HG02798 (cell line): ENCODE measurements at regions not wholly inside any gene's neighbourhood (a gene's known extent, or its start where the extent isn't known, plus 50 kb on each side); places are given as distances from the start of the nearest gene placed in this dataset.

Experiments
- ATAC-seq: cut with Tn5 transposase; IDR thresholded peaks from one replicate; pipeline ENCODE4 v1.9.1; 2021; ENCODE audit warnings: mild to moderate bottlenecking; ENCODE audit not compliant: unreplicated experiment, poor library complexity

DNA sequence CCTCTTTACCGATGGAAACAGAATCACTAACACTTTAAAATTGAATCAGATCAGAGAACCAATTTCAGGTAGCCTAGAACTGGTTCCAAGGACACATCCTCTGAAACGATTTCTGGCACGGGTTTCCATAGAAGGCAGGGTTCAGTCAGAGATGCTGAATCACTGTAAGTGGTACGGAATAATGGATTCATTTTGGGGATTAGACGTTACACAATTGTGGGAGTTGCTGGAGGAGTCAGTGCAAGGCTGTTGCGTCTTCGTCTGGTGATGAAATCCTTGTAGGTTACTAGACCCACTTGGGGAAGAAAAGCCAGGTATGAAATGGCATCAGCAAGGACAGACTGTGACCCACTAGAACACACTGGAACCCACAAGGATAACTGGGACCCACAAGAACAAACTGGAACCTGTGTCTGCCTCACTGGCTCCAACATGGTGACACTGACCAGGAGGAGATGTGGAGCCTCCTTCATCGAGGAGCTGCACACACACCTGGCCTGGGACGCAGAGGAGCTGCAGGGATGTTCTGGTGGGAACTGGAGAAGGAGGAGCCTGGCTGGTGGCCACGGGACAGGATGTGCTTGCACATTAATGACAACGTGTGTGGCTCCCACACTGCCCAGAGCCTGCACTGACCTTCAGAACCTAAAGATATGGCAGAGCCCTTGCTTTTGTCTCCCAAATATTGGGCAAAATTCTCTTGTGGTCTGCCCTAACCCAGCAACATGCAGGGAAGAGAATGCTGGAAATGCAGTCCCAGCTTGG lies 105.1 kb downstream of the TRAPPC11 start:
- ATAC-seq, result no peak

DNA sequence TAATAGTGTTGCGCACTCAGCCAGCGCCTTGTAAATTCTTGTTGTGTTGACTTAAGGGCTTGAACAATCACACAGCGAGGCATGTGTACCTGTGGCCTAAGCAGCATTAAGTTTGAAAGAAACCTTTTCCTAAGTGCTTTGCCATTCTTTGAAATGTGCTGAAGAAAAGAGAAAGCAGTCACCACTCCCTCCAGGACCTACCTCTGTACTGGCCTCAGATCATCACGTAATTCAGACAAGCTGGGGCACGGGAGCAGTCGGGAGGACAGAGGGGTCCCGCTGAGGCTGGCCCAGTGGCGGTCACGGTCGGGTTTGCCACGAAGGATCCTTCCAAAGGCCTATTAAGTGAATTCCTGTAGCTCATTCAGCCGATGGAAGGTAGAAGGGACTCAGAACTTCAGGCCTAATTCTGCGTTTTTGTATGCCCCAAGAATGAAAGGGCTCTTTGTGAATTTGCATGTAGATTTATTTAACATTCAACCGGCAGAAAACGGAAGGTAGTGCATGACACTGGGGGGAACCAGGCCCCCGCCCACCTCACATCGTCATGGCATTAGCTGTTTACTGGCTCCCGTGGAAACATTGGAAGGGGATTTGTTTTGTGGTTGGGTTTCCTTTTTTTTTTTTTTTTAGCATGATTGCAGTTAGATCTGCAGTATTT lies 106.3 kb downstream of the TRAPPC11 start:
- no peak for ATAC-seq

- no peak for ATAC-seq
Measured at GRCh38 chr4:183766140-183766539, 107.0 kb downstream of the TRAPPC11 start.

DNA sequence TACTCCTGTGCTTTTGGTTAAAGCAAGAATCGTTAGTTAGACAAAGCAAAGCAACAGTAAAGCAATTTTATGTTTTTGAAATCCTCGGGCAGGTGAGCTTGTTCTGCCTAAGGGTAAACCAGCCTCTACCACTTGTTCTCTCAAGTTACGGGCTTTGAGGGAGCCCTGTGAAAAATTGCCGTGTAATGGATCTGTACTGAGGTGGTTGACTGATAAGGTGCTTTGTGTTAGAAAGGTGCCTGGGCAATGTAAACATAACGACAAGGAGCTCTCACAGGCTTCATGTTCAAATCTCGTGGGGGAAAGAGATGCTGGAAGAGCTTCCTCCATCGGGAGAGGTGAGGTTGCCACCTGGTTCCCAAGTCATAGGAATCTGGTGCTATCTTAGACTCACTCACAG lies 111.8 kb downstream of the TRAPPC11 start:
- no peak for ATAC-seq

- no peak for ATAC-seq
Measured at GRCh38 chr4:183772361-183772760, 113.3 kb downstream of the TRAPPC11 start.

DNA sequence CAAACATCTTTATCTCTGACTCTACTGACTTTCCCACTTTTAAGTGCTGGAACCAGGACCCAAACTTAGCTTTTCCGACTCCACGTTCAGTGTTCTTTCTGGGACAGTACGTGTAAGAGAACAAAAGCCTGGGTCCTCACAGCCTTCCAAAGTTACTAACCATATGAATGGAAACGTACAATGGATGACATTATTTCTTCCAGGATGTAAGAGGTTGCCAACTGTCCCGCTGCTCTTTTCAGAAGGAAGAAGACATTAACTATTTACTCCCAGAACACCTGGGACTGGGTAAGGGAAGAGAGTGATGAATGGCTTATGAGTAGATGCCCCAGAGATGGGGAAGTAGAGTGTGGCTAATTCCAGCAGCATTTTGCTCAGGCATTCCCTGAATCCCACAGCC lies 114.7 kb downstream of the TRAPPC11 start:
- ATAC-seq, result no peak

GRCh38 chr4:183783306-183783705 lies 121.8 kb upstream of the STOX2 start:
- ATAC-seq, result no peak

DNA sequence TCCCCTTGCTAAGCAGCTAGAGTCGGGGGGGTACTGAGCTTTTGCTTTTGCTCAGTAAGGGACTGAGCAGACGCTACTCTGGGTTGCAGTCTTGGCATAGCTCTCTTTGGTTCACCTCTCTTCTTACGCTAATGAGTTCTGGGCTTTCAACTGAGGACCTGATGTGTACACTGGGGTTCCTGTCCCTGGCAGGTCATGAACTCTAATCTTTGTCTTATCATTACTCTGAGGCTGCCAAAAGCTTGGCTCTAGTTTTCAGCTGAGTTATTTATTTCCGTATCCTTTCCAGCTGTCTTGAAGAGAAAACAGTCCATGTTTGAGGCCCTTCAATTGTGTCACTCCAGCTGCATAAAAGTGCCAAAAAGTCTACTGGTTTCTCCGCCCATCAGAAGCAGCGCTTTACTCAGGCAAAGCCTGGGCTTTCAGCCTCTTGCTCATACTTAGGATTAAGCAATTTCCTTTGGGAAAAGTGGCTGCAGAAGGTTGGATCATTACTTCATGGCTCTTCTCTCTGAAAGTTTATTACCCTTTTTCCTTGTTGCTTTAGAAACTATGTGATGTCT lies 121.0 kb upstream of the STOX2 start:
- ATAC-seq, result no peak

GRCh38 chr4:183788308-183788905 lies 116.7 kb upstream of the STOX2 start:
- ATAC-seq, result no peak

GRCh38 chr4:183789657-183790056 lies 115.5 kb upstream of the STOX2 start:
- no peak for ATAC-seq

- ATAC-seq, result no peak
Measured at GRCh38 chr4:183790661-183791060, 114.4 kb upstream of the STOX2 start.

DNA sequence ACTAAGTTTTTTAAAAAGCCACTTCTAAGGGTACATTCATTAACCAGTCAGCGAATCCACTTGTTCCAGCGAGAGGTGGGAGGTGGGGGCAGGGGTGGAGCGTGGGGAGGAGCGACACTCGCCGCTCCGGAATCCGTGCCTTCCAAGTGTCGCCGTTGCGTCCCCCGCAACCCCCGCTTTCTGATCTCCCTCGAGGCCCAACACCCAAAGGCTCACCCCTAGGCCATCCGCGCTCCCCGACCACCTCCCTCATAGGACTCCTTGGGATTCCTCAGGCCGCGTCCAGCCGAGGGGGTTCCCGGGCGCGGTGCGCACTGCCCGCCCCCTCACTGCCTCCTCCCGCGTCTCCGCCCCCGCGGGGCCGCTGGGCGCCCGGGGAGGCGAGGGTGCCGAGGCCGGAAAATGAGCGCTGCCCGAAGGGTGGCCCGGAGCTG lies 108.1 kb upstream of the STOX2 start:
- ATAC-seq, result no peak

DNA sequence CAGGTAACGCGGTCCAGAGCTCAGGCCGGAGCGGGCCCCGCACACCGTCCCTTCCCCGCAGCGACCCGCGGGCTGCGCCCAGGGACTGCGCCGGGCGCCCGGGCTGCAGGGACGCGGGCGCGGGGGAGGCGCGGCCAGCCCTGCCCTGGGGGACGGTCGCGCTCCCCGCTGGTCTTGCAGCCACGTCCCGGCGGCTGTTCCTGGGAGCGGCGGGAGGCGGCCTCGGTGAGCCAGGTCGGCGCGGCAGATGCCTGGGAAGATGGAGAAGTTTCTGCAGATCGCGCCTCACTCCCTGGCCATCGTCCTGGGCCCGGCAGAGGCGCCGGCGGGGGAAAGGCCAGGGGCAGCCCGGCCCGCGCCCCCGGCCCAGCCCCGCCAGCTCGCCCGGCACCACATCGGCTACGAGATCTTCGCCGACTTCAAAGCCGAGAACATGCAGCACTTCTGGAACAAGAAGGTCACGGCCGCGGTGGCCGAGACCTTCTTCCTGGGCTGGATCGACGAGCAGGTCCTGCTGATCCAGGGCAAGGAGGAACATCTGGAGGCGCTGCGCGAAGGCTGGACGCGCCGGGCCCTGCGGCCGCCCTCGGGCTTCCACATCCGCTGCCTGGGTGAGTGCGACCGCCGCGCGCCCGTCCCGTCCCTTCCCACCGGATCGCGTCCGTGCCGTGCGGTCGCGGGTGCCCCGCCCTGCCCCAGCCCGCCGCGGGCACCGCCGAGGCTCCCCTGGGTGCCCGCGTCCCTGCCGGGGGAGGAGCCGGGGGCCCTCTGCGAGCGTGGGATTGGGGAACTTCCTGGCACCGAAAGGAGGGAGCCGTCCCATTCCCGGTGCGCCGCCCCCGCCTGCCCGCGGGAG lies 107.4 kb upstream of the STOX2 start:
- no peak for ATAC-seq

DNA sequence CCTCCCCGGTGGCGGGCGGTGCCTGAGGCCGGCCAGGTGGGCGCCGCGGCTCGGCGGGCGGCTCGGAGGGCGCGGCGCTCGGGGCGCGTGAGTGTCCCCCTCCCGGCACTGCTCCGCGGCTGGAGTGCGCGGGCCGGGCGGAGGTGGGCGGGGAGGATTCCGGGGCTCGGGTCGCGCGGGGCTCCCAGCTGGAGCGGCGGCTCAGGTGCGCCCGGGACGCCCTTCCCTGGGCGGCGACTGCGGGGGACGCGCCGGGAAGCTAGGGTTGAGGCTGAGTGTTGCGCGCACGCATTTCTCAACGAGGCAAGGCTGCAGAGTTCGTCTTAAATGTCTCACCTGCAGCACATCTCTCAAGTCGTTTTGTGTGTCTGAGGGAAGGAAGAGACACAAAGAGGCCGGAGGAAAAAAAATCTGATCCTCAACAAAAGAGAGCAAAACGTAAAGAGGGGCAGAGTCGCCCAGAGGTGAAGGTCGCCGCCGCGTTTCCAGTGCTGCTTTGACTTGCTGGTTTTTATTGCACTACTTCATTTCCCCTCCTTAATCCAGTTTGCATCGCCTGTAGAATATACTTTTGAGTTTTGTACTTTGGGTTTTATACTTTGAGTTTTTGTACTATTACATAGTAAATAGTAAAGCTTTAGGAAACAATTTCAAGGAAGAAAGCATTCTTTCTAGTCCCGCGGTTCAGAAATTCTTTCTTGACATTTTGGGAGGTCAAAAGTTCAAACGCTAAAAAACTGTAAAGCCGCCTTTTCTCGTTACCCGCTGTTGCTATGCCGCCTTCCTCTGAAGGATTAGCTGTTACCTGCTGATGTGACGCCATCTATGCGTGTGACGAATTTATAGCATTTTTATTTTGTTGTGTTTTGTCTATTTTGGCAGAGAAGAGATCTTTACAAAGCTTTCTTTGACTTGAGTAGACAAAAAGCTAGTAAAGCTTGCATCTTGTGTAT lies 106.5 kb upstream of the STOX2 start:
- ATAC-seq, result no peak

- no peak for ATAC-seq
Measured at GRCh38 chr4:183801457-183802165, 103.5 kb upstream of the STOX2 start.

GRCh38 chr4:183806341-183806740 lies 98.8 kb upstream of the STOX2 start:
- no peak for ATAC-seq

DNA sequence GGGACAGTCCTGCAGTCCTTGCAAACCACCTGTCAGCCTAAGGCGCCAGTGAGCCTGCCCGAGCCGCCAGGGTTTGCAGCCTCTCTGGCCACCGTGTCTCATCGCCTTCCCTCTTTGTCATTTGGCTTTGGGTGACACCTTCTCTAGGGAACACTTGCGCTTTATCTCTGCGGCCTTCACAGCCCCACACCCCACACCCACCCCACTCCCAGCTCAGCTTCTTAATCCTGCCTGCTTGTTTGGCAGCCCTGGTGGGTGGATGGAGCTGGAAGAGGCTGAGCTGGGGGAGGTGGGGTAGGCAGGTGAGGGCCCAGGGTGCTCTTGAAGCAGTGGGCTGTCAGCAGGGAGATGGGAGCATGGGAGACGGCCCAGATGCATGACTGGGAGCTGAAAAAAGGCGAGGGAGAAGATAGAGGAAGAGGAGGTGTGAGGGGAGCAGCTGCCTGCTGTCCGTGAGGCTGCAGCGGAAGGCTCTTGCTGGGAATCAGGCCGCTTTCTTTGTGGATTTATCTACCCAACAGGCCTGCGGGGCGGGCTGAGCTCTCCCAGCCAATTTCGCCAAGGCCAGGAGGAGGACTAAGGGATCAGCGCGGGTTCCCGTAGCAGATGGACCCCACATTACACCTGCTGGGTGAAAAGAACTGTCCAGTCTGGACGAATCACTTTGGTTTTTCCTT lies 97.5 kb upstream of the STOX2 start:
- no peak for ATAC-seq

- no peak for ATAC-seq
Measured at GRCh38 chr4:183808097-183808456, 97.0 kb upstream of the STOX2 start.
